Epithelial cell of esophagus (primary cell): ENCODE measurements at regions not wholly inside any gene's neighbourhood (a gene's known extent, or its start where the extent isn't known, plus 50 kb on each side); places are given as distances from the start of the nearest gene placed in this dataset.
A peak's percentile ranks its signal among the peaks of the same experiment; 100 is the strongest.

Experiments used
- DNase-seq: peaks from one replicate; pipeline ENCODE4 v3.0.0; 2010; ENCODE audit warnings: low read depth
- H3K4me3 ChIP-seq: 2 replicates; pipeline ENCODE4 v1.5.1; 2011; ENCODE audit warnings: mild to moderate bottlenecking, low read length, control low read depth
- TF ChIP-seq, protein P1 (sequence below): IDR thresholded peaks from 2 replicates; pipeline ENCODE4 v1.5.1; 2011; ENCODE audit warnings: low read depth, mild to moderate bottlenecking, low read length, control low read depth, inconsistent platforms; ENCODE audit not compliant: insufficient read depth; ENCODE audit errors: missing control alignments

GRCh38 chr12:107475900-107476299, 209.7 kb upstream of the PWP1 start:
- DNase-seq: no peak
- no peak overlapping the region for H3K4me3 ChIP-seq

GRCh38 chr12:107477018-107477417, 208.6 kb upstream of the PWP1 start:
- no peak overlapping the region for H3K4me3 ChIP-seq
- TF ChIP-seq, protein P1, sequence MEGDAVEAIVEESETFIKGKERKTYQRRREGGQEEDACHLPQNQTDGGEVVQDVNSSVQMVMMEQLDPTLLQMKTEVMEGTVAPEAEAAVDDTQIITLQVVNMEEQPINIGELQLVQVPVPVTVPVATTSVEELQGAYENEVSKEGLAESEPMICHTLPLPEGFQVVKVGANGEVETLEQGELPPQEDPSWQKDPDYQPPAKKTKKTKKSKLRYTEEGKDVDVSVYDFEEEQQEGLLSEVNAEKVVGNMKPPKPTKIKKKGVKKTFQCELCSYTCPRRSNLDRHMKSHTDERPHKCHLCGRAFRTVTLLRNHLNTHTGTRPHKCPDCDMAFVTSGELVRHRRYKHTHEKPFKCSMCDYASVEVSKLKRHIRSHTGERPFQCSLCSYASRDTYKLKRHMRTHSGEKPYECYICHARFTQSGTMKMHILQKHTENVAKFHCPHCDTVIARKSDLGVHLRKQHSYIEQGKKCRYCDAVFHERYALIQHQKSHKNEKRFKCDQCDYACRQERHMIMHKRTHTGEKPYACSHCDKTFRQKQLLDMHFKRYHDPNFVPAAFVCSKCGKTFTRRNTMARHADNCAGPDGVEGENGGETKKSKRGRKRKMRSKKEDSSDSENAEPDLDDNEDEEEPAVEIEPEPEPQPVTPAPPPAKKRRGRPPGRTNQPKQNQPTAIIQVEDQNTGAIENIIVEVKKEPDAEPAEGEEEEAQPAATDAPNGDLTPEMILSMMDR: no peak
- DNase-seq: no peak

More at GRCh38 chr12:107475900-107476299, 209.7 kb upstream of the PWP1 start:
- TF ChIP-seq, protein P1: no peak

DNA sequence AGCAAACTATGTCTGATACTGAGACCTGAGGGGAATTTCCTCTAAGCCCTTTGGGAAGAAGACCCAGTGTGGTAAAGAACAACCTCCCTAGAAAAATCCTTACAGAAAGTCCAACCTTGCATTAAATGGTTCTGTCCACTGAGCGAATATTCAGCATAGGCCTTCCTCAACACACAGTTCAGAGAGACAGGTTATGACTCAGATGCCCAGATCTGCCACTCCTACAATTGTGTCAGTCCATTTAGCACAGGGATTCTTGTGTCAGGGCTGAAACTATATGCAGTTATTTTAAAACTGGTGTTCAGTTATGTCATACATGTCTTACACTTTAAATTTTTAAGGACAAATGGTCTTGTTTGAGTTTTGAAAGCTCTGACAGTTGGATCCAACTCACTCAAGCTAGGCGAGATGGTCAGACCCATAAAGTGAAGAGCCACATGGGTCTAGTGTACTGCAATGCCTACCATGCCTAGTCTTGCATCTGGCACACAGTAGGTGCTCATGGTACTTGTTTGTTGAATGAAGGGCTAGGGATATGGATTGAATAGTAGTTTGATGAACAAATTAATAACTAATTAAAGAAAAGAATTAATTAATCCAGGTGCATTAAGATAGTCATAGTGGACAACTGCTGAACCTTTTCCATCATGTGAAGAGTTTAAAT, 207.5 kb upstream of the PWP1 start:
- DNase-seq: peak; percentile 71
- TF ChIP-seq, protein P1: no peak
- H3K4me3 ChIP-seq: no peak overlapping the region

- no peak overlapping the region for H3K4me3 ChIP-seq
- TF ChIP-seq, protein P1: no peak
- DNase-seq: peak; percentile 13
These were observed 206.7 kb upstream of the PWP1 start for GRCh38 chr12:107478881-107479280.

GRCh38 chr12:107480836-107481608, 204.6 kb upstream of the PWP1 start:
- TF ChIP-seq, protein P1: no peak

GRCh38 chr12:107484230-107484629, 201.4 kb upstream of the PWP1 start:
- TF ChIP-seq, protein P1: no peak
- peak; percentile 30 for DNase-seq
- no peak overlapping the region for H3K4me3 ChIP-seq

More at GRCh38 chr12:107480836-107481608, 204.6 kb upstream of the PWP1 start:
- no peak overlapping the region for H3K4me3 ChIP-seq
- no peak for DNase-seq
